ENCODE measurements at regions not wholly inside any gene's neighbourhood (a gene's known extent, or its start where the extent isn't known, plus 50 kb on each side); places are given as distances from the start of the nearest gene placed in this dataset.

GRCh38 chr3:124557-125179 lies 71.9 kb upstream of the CHL1 start:
- Histone ChIP-seq H3K27ac (no peak overlapping the region), H3K4me3 (no peak overlapping the region)

GRCh38 chr3:128515-129172 lies 67.9 kb upstream of the CHL1 start:
- Histone ChIP-seq H3K27ac (no peak overlapping the region), H3K4me3 (no peak overlapping the region)

DNA sequence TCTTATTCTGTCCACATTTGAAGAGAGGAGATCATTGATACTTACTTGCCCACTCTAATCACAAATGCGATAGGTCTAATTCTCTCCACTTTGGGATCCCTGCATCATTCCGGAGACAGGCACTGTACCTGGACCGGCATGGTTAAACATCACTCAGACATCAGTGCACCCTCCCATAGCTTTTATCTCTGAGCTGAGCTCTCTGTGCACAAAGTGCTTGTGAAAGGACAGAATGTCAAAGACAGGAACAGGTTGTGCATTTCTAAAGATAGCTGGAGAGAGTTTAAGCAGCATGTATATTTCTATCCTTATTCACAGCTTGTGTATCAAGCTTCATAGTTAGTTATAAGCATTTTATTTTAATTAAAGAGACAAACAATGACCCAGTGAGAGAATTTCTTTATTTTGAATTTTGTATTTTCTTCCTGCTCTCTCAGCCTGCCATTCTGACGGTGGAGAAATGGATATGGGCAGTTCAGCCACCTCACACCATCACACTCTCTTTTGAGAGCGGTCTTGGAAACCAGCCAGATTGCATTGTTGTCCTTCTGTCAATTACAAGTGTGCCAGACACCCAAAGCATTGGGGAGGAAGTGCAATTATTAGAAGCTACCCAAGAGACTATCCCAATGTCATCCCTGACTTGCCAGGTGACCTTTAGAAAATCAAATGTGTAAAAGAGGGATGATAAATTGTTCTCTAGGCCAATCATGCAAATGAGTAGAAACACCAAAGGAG lies 65.2 kb upstream of the CHL1 start:
- Histone ChIP-seq H3K27ac (no peak overlapping the region), H3K4me3 (no peak overlapping the region)

DNA sequence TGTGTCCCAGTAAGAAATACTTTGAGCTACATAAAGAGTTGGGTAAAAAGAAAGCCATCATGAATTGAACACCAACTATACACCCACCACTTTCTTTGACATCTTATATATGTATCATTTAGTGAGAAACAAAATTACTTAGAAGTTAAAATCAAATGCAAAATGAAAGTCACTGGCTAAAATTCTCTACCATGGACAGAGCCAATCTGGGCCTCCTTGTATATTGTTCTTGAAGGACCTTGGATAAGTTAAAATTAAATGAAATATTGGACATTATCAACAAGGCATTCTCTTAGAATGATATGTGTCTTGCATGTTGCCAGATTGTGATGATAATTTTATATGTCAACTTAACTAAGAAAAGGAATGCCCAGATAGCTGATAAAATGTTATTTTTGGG lies 64.2 kb upstream of the CHL1 start:
- no peak overlapping the region for H3K4me3 ChIP-seq
- no peak overlapping the region for H3K27ac ChIP-seq

- Histone ChIP-seq H3K27ac (no peak overlapping the region), H3K4me3 (no peak overlapping the region)
These were observed 63.7 kb upstream of the CHL1 start for GRCh38 chr3:132904-133303.

DNA sequence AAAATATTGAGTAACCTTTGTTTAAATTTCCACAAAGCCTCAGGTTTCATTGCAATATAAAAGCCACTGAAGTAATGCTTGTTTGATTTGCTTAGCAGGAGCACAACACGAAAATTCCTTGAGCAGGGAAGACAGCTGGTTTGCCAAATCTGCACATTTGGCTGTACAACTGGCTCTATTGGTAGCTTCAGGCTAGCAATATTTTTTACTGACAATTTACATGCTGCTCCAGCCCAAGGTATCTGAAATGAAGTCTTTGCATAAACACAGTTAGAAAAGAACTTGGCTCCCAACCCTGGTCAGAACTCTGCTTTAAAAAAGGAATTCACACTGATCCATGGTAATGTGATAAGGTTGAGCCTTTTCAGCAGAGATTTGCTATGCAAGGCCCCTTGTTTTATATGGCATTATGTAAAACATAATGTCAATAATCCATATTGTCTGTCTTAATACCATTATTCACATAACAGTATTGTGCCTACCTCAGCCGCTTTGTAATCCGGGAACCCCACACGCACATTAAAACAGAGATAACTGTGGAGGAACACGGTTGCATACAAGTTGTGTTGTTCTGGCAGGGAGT lies 55.7 kb upstream of the CHL1 start:
- H3K4me3 ChIP-seq, result no peak overlapping the region
- H3K27ac ChIP-seq, result no peak overlapping the region

Measured in skin epidermis (tissue), 12 donors.